Epidermal melanocyte (primary cell): ENCODE measurements at regions not wholly inside any gene's neighbourhood (a gene's known extent, or its start where the extent isn't known, plus 50 kb on each side); places are given as distances from the start of the nearest gene placed in this dataset.

Experiments used
- DNase-seq: peaks from one replicate; pipeline ENCODE4 v3.0.0; 2011; ENCODE audit warnings: low spot score; ENCODE audit not compliant: insufficient read length

DNA sequence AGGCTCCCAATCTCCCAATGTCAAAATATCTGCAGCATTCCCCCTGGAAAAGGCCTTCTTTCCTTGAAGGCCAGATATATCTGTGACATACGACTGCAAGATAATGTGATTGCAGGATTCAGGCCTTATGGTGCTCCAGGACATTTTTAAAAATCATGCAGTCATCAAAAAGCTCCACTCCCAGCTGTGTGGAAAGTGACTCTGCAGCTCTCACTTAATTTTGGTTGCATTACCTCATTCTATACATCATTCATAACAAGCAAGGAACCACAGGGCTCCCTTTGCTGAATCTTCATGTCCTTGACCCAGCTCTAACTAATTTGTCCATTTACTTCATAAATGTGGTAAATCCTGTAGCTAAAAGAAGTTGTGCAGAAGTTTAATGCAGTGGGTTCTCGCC is 386.2 kb upstream of the SLC30A5 start:
- DNase-seq = no peak

DNA sequence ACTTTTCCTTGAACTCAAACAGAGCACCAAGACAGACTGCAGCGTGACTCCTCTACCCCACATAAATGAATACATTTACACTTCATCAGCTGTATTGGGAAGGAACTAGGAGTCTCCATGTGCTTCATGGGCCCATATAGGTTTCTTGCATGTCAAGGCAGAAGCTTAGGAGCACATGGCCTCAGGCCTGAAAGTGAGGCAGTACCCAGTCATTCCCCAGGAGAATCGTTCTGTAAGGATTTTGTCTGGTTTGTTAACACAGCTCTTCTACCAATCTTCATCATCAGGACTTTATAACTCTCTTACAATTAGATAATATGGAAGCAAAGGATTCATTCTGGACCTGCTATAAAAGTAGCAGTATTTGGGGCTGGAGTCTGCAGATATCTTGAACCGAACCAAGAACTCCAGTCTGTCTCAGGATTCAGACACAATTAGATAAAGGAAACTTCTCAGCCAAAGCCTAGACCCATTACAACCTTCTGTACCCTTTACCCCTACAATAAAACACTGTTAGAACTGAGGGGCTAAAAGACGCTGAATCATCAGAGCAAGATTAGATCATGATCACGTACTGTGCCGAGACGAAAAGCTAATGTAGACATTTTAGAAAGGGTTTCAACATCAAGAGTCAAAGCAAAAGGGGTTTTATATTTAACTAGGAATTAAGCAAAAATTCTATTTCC is 385.5 kb upstream of the SLC30A5 start:
- no peak for DNase-seq

DNA sequence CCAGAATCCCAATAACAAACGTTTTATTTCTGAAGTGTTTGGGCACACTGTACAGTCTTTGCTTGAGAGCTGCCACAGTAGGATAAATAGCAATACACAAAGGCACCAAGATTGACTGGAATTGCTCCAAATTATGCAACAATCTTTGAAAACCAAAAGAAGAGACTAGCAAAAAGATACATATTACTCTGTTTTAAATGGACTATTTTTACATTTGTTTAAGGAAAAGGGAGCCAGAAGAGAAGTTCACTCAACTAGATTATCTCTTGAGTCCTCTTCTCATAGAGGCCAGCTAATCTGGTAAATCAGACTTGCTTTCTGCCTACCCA is 385.0 kb upstream of the SLC30A5 start:
- no peak for DNase-seq

DNA sequence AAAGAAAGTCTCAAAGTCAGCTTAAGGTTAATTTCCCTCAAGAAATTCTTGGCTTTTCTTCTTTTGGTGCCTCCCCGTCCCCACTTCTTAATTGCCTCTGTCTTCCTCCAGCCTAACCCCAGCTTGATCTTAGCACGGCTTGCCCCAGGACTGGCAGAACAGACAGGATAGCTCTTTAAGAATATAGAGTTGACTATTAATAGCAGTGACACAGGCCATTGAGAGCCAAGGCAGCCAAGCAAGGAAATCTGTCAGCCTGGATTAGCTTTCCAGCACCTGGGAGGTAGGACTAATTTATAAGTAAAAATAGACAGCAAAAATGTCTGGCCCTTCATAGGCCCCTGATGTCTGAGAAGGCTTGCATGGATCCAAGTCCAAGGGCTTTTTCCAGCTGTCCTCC is 384.6 kb upstream of the SLC30A5 start:
- DNase-seq = no peak

DNA sequence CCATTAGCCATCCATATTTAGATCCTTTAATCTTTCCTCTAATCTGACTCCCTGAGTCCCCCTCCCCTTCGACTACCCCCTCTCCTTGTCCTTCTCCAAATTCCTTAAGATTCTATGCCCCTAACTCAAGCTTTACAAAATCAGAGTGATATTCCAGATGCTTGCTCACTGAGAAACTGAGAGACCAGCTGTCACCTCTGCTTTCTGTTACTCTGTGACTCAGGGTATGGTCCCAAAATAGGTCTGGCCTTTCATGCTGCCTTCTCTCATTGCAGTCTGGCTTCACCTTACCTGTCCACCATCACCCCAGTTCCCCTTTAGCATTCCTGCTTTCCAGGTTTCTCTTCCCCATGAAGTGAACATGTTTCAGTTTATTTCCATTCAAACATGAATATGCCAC is 383.3 kb upstream of the SLC30A5 start:
- DNase-seq = no peak

DNA sequence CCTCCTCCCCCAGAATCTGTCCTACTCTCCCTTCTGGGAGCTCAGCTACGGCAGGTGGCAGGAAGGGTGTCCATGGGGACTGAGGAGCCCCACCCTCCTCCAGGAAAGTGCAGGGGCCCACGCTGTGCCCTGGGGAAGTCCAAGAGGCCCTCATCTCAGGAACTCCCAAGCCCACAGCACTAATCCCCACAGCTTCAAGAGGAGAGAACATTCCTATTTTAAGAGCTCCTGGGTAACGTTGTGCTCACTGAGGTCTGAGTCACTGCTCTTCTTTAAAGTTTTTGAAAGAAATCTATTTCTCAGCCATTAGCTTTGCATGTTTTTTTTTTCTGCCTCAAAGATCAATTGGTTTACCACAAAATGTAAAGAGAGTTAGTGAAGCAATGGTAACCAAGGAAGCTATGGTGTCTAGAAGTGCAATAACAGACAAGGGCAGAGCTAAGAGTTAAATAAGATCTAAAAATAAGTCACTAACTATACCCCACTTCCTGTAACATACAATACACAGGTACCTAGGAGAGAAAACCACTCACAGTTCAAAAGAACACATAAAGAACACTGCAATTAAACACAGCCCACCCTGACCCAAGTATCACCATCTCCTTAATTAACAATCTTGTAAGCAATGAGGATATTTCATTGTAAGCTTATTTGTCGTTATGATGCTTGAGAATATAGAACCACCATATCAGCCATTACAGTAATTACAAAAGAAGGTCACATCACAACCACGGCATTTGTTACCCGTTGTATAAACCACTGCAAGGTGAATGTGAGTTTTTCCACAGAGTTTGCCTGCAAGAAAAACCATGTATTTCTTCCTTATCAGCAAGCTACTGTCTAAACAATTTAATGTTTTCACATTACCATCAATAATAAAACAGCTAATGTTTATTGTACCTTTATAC is 382.3 kb upstream of the SLC30A5 start:
- DNase-seq = no peak

DNA sequence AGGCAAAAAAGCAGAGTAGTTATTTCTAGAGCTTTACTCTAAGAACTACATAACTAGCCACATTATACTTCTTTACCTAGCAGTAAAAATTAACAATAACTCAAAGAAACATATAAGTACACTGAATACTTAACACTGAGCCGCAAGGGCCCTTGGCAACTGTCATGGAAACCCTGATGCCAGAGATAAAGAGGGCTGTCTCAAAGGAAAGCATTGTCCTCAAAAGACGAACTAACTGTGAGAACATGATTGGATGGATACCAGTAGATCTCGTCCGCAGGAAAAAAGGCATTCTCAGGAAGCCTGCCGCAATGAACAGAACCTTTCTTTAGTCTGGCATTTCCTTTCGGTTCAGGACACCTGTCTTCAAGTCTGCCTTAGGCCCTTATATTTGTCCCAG is 379.0 kb upstream of the SLC30A5 start:
- no peak for DNase-seq

DNA sequence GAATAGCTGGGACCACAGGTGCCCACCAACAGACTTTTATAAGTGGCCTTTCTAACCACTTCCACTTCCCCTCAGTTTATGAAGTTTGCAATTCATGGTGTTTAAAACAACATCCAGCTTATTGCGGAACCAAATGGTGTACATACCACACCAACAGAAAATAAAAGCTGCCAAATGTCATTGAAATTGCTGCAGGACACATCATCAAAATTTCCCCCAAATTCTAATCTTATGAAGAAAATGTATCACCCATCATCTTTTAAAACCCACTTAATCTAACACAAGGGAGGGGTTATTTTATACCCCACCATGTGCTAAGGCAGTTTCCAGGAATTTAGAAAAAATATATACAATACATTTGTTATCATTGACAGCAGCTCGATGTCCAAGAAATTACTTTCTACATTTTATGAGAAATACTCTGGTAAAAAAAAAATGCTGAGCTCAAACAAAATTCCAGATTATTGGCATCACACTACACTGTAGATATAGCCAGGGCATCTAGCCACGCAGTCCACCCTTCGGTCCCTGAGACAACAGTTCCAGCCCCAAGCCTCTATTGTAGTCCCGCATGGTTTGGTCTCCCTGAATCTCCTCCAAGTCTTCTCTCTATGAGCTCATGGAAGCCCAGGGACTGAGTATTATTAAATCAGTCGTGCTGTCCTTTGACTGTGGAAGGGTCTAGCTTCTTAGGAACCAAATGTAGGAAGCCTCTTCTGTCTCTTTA is 372.8 kb upstream of the SLC30A5 start:
- DNase-seq = no peak

DNA sequence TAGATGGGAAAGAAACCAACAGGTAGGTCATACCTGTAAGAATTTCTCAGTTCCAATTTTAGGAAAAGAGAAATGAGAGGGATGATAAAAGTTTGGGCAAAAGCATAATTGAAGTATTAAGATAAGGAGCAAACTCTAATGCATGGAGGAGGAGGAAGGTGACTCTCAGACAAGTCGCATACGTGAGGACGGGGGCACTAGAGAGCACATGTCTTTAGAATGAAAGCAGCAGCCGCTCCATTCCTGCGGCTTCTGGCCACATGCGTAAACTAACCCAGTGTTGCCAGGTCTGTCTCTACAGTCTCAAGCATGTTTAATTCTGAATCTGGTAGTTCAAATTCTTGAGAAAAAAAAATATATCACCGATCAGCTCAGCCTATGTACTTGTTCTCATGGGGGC is 371.5 kb upstream of the SLC30A5 start:
- DNase-seq = no peak

DNA sequence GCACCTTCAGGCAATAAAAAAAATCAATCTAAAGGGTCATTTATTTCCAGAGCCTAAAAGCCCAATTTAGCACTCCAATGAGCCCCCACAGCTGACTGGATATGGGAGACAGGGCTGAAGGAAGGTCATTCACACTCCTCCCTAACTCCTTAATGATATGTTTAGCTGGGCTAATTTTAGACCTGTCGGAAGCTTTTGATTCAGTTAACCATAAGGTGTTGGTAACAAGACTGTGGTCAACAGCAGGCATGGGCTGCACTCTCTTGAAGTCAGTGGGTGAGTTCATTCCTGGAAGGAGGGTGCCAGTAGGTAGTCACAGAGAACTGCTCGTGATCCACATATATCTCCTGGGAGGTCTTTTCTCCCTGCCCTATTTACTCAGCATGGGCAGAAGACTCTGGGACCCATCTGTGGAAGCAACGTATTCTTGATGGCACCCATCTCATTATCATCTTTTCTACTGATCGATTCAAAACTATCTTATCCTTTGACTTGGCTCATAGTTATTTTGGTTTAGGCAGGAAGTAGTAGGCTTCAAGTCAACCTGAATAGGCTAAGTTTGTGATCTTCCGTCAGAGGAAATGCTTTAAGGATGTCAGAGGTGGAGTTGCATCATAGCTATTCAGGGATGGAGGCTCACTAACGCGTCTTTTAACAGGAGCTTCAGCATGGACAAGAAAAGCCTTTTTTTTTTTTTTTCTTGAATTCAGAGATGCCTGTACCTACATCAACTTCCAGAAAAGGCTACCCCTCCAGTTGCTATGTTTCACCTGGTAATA is 367.7 kb upstream of the SLC30A5 start:
- DNase-seq = no peak

DNA sequence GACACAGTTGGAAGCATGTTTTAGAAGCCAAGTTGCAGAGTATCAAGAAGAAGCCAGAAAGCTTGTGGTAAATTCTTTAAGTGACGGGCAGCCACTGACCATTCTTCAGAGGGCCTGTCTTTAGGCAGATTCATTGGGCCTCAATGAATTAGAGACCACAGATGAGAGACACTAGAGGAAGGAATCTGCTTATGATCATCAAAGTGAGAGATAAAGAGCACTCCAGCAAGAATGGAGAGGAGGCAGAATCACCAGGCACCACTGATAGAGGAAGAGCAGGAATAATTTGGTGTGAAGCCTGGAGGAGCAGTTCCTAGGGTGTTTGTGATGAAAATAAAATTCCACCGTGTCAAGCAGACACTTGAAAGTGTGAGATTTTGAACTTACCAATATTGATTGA is 365.9 kb upstream of the SLC30A5 start:
- no peak for DNase-seq

DNA sequence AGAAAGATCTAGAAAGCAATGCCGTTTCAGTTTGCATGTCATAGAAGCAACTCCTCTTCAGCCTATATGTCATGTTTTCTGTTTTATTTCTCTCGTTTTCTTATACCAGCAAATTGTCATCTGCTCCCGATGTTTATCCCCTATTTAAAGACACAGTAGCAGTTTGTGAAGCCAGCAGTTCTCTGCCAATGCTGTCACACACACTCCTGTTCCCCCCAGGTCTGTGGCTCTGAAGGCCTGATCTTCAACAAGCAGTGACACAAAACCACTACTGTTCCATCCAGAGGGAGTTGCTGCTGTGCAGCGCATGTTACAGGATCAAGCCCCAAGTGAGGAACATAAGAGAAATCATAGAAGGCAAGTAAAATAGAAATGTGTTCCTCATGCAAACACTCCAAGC is 364.1 kb upstream of the SLC30A5 start:
- no peak for DNase-seq

DNA sequence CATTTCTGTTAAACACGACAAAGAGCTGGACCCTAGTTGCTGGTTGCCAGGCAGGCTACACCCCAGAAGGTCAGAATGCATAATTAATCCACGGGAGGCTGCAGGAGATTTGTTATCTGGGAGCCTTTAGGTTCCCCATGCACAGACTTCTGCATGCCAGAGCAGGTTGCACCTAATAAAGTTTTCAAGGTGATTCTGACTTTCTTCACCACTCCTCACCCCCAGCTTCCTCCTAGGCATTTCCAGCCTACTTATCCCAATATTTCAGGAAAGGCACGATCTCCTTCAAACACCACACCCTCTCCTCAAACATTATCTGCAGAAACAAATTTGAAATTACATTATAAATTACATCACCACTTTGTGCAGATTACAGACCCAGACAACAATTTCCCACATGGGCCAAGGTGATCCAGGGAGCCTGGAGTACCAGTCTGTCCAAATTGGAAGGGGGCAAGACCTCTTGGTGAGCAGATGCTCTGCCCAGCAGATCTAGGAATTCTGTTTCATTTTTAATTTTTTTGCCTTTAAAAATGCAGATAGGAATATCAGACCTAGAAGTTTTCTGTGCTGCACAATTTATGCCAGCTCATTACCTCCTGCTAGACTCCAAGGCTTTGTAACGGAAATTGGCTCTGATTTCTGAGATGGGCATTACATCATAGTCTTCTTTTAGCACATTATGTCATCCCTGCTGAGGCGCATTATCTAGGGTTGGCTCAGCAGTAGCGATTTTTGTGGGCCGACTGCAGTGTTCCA is 363.4 kb upstream of the SLC30A5 start:
- peak; percentile 24 for DNase-seq

DNA sequence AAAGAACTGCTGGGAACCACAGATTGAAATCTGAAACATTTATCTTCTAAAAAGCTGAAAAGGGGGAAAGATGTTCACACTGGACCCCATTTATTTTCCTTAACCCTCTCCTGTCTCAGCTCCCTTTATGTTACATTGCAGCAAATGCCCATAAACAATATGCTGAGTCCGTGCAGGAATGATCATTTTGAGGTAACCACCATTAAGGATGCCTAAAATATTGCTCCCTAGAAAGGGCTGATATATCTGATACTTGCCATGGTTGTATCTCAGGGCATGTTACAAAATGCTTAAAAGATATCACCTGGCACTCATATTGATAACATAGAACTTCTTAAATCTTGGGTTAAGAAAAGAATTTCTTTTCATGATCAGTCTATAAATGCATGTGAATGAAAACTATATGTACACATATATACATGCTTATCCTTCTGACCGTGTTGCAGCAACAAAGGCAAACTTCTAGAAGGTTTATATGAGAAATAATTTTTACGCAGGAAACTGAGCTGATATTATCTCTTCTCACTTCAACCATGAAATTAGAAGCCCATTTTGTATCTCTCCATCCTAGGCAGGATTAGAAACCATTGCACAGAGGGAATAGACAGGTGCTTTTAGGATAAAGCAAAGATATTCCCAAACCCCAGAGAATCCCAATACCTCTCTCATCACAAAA is 362.7 kb upstream of the SLC30A5 start:
- no peak for DNase-seq

DNA sequence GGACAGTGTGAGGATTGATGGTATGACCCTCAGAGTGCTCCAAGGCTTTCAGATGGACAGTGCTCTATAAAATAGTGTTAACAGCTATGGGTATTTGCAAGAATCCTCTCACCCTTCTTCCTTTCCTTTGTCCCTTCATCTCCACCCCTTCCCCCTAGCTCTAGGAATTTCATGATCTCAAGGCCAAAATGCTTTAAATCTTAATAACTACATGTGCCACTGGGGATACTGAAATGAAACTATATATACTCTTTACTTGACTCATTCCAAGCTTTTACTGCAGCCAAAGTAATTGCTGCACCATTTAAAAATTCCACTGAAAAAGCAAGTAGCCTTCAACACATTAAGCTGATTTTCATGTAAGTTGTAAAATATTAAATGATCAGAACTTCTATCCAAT is 361.6 kb upstream of the SLC30A5 start:
- DNase-seq = no peak

DNA sequence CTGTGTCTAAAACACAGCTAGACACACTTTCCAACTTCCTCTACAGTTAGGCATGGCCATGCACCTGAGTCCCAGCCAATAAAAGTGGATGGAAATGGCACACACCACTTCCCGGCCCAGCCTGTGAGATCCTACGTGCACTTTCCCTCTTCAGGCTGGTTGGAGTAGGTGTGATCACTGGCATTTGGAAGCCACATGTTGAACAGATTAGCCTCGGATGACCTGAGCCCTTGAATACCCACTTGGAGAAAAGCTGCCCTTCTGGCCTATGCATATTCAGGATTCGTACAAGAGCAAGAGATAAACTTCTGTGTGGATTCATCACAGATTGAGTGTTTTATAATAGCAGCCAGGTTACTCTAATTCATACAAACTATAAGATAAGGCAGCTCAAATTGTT is 359.0 kb upstream of the SLC30A5 start:
- no peak for DNase-seq

DNA sequence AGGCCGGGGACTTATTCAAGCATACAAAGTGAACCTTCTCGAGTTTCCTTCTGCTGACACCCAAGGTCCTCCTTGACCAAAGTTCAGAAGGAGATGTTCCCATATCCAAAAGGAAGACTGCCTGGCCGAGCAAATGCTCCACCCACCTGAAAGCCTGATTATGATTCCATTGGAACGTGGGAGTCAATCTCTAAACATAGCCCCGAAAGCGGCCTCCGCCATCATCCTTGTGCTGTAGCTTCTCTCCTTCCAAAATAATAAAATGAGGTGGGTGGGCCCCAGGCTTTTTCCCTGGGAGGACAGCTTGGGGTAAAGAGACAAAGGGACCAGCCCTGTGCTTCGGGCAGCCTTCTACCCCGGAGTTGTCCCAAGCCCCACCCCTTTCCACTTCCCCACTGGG is 355.6 kb upstream of the SLC30A5 start:
- no peak for DNase-seq

DNA sequence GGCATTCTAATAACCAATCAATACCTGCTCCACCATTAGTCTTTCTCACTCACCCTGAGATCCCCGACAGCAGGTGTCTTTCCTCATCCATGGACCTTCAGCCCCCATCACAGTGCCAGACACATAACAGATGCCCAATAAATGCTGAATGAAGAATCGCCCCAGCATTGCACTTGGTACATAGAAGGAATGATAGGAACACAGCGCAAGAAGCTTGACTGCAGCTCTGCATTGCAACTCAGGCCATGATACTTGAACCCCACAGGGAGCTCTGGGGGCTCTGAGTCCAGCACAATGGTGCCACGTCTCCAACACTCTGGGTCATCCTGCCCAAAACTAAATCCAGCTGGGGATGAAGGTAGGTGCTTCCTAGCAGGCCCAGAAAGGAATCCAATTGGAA is 355.0 kb upstream of the SLC30A5 start:
- DNase-seq = no peak

DNA sequence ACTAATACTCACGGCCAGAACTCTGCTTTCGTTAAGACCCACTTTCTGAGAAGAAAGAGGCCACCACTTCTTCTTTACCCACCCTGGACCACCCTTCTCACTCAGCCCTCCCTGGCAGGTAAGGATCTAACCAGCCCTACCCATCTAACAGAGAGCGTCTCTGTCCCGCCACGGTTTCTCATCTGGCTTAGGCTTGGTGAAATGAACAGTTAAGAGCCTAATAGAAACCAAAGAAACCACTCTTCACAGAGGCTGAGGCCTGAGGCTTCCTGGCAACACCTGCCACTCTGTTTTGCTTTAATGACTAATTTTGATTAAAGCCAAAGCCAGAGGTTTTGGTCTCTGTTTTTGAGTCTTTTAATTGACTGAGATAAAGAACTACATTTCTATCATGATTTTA is 354.1 kb upstream of the SLC30A5 start:
- no peak for DNase-seq

DNA sequence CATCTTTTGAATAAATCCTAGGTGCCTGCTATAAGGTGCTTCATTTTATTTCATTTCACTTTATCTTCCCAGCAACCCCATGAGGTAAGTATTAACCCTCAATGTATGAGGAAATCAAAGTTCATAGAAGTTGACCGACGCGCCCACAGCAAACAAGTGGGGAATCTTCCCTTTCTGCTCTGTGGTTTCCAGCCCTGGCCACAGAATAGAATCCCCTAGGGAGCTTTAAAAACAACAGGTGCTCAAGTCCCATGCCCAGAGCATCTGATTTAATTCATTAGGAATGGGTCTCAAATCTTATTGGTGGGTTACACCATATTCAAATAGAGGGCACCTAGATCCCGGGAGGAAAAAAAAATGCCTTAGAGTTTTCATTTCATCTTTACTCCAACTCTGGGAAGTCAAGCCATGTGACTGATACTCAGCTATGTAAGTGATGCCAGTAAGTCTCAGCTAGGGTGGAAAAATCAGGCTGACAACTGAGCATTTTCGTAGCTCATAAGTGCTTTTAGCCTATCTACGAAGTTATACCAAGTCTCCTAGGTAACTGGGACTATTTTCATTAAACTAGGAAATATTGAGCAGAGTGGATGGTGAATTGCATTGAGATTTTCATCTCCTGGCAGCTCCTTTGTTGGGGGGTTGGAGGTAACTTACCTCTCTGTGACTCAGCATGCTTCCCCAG is 353.4 kb upstream of the SLC30A5 start:
- DNase-seq = no peak
